GM19467 (cell line): ENCODE measurements at regions not wholly inside any gene's neighbourhood (a gene's known extent, or its start where the extent isn't known, plus 50 kb on each side); places are given as distances from the start of the nearest gene placed in this dataset.
"Not testable (repeated sequence)": the region's sequence is repeated elsewhere in the genome, so short reads cannot be mapped to it uniquely, and the experiment has no call there.

ENCODE experiments used
- ATAC-seq: cut with Tn5 transposase; IDR thresholded peaks from one replicate; pipeline ENCODE4 v1.9.1; 2021; ENCODE audit warnings: mild to moderate bottlenecking, moderate library complexity; ENCODE audit not compliant: unreplicated experiment

DNA sequence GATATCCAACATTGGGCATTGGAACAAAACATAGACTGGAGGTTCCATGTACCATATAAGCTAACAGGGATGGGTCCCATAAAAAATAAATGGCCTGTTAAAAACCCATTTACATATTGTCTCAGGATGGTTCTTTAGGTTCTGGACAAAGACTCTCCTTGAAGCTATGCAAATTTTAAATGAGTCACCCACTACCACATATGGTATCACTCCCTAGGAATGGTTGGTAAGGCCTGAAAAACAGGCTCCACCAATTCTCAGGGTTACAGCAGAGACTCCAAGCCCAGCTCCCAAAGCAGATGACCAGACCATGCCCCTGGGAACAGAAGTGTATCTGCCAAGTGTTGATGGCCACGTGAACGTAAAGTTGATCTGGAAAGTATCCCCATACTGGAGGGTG is 190.7 kb upstream of the SPHKAP start:
- ATAC-seq = no peak

DNA sequence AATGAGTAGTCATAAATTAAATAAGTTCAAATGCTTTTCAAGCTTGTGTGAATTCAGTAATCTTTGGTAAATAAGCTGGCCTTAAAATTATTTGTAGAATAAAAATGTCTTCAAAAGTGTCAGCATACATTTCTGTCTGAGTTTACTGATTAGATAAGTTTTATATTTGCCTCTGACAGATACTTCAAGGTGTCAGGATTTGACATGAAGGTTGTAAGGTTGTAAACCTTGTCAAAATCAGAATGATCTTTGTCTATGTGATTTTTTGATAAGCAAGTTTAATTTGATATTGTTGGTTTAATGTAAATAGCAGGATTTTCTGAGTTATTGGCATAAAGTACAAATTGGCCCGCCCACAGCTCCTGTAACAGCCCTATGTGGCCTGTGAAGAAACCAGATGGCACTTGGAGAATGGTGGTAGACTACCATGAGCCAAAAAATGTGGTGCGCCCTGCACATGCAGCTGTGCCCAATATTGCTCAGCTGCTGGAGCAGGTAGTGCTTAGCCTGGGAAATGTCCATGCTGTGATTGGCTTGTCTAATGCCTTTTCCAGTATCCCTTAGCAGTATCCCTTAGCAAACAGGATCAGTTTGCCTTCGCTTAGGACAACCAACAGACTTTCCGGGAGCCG is 188.0 kb upstream of the SPHKAP start:
- no peak for ATAC-seq

- ATAC-seq = no peak
Observed at GRCh38 chr2:228367356-228367755, 185.9 kb upstream of the SPHKAP start.

DNA sequence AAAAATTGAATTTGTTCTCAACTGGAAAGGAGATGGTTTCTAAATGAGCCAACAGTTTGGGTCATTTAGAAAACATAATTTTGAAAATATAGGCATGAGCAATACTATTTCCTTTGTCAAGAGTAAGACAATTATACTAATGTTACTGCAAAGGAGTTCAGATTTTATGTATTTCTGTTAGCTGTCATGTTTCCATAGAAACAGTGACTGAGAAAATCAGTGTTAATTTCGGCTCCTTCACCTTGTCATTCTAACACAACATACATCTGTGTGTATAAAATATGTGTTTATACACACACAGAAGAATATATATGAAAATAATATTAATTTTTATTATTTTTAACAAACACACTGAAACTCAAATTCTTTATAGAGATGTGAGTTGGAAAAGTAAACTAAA is 178.0 kb upstream of the SPHKAP start:
- no peak for ATAC-seq

- no peak for ATAC-seq
Observed at GRCh38 chr2:228355897-228356296, 174.4 kb upstream of the SPHKAP start.

- ATAC-seq = not testable (repeated sequence)
Observed at GRCh38 chr2:228352980-228353379, 171.5 kb upstream of the SPHKAP start.

DNA sequence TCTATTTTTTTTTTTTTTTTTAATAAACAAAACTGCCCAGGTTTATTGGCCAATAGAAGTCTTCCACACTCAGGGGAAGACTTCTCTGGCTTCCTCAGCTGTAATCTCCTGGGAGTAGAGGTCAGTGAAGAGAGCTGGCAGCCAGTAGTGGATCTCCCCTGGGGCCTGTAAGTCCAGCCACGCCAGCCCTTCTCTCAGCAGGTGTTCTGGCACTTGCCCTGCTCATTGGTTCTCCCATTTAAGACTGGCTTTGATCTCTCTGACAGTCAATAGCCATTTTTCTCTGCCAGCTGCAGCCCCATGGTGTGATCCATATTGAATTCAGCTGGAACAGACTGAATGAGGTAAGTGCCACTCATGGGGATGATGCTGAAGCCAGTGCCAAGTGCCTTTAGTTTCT is 170.6 kb upstream of the SPHKAP start:
- no peak for ATAC-seq

GRCh38 chr2:228348516-228349064 is 167.1 kb upstream of the SPHKAP start:
- ATAC-seq = no peak

- ATAC-seq = no peak
Observed at GRCh38 chr2:228344531-228344930, 163.0 kb upstream of the SPHKAP start.

DNA sequence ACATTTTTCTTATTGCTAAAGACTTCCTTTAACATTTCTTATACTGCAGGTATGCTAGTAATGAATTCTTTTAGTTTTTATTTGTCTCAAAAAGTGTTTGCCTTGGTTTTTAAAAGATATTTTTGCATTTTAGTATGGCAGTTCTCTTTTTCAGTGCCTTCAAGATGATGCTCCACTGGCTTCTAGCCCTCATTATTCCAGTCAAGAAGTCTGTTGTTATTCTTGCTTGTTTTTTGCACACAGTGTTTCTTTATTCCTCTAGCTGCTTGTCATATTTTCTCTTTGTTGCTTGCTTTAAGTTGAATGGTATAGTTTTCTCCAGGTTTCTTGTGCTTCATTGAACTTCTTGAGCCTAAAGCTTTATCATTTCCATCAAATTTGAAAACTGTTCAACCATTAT is 158.0 kb upstream of the SPHKAP start:
- ATAC-seq = no peak

DNA sequence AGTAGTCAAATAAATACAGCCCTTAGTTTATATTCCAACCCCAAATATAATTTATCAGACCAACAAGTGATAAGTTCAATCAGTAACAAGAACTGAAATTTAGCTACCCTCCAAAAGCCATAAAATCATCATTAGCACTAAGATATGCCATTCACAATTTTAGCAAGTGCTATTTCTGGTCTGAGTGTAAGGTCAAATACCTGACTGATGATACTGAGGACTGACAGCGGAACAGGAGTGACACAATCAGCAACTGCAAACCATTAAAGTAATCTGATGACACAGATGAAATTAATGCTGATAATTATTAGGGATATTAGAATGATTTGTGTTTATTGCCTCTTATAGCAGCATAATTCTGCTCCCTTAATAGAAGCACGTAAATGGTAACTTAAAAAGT is 152.7 kb upstream of the SPHKAP start:
- no peak for ATAC-seq

DNA sequence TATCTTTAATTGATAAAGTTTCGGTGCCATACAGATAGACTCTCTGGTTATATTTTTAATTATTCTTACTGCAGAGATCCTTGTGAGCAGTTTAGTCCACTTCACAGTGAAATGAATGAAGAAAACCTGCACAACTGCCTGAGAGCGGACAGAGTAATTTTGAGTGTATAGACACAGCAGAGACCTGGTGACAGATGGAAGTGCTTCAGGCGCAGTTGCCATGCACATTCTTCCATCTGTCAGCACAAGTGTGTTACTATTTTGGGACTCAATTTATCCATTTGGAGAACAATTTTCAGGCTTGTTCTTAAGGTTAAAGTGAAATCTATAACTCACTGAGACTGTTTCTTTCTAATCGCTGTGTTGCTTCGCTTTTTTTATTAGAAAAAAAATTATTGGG is 147.8 kb upstream of the SPHKAP start:
- ATAC-seq = no peak

DNA sequence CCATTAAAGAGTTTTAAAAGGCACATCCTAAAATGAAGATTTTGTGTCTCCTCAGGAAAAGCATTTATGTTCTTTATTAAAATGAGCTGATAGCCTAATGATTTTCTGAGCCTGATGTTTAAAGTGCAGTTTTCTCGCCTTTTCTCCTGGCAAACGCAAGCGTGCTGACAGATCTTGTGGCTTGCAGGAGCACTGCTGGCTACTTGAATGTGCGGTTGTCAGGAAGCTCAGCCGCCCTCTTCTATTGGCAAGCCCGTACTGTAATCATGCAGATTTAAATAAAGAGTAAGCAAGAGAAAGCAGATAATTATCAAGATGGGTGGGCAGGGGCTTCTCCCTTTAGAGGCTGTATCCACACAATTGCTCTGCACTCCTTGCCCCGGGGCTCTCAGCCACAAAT is 139.5 kb upstream of the SPHKAP start:
- ATAC-seq = no peak

DNA sequence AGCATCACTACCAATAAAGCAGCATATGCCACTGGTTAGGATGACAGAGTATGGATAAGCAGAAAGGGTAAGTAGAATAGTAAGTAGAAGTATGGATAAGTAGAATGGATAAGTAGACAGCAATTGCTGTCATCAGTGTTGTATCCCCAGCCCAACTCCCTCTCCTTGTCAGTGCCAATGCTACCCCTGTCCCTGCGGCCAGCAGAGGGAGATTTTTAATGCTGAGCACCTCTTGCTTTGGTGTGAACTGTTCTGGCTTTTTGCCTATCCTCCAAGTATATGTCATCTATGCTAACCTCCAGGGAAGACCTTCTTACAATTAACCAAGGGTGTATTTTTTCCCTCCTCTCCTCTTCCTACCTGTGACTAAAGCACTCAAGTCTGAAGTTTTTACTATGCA is 136.7 kb upstream of the SPHKAP start:
- no peak for ATAC-seq

GRCh38 chr2:228312172-228312571 is 130.7 kb upstream of the SPHKAP start:
- ATAC-seq = no peak

DNA sequence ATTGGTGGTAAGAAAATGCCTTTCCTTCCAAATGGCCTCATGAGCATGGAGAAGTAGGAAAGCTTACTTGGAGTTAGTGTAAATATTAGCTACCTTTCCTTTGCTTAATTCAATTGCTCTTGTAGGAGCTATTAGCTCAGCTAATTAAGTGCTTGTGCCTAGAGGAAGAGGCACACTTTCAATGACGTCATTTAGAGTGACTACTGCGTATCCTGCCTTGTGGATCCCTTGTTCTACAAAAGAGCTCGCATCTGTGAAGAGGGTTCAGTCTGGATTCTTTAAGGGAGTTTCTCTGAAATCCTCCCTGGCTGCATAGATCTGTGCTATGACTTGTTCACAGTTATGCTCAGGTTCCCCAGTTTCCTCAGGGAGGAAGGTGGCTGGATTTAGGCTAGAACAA is 122.5 kb upstream of the SPHKAP start:
- no peak for ATAC-seq

- no peak for ATAC-seq
Observed at GRCh38 chr2:228283491-228284171, 102.1 kb upstream of the SPHKAP start.

DNA sequence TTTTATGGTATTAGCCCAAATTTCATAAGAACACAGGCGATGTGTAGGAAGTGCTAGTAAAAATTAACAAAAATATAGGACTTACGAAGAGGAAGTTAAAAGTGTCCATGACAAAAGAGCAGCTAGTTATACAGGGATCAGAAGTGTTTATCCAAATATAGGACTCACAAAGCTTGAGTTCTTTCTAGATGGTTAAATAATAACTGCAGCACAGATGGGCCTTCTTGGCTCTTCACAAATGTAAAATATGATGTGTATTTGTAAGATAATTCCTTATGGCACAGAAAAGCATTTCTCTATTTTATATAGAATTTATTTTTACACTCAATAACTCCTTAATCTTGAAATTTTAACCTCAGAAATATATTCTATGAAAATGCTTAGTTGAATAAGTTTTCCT is 100.9 kb upstream of the SPHKAP start:
- ATAC-seq = no peak

DNA sequence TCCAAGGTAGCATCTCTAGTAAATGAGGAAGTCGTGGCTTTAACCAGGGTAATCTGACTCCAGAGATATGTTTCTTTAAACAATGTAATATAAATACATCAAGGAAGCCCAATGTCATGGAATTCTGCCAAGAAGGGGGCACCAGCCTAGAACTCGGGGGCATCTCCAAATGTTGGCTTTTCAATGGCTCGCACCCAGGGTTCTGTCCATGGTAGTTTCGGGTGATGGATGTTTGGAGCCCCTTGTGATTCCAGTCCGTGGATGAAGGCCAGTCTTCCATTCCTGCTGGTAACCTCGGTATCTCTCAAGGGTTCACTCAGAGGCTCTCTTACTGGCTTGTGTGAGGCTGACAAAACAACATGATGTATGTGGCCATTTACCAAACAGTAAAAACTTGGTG is 91.7 kb upstream of the SPHKAP start:
- ATAC-seq = no peak

- no peak for ATAC-seq
Observed at GRCh38 chr2:228269351-228269750, 87.9 kb upstream of the SPHKAP start.

GRCh38 chr2:228268756-228269155 is 87.3 kb upstream of the SPHKAP start:
- no peak for ATAC-seq

GRCh38 chr2:228268301-228268700 is 86.8 kb upstream of the SPHKAP start:
- no peak for ATAC-seq

GRCh38 chr2:228263156-228263555 is 81.7 kb upstream of the SPHKAP start:
- ATAC-seq = no peak
